ENCODE measurements at regions not wholly inside any gene's neighbourhood (a gene's known extent, or its start where the extent isn't known, plus 50 kb on each side); places are given as distances from the start of the nearest gene placed in this dataset.

GRCh38 chrX:139106069-139106468 lies 394.6 kb upstream of the FGF13 start:
- TF ChIP-seq, protein P1, sequence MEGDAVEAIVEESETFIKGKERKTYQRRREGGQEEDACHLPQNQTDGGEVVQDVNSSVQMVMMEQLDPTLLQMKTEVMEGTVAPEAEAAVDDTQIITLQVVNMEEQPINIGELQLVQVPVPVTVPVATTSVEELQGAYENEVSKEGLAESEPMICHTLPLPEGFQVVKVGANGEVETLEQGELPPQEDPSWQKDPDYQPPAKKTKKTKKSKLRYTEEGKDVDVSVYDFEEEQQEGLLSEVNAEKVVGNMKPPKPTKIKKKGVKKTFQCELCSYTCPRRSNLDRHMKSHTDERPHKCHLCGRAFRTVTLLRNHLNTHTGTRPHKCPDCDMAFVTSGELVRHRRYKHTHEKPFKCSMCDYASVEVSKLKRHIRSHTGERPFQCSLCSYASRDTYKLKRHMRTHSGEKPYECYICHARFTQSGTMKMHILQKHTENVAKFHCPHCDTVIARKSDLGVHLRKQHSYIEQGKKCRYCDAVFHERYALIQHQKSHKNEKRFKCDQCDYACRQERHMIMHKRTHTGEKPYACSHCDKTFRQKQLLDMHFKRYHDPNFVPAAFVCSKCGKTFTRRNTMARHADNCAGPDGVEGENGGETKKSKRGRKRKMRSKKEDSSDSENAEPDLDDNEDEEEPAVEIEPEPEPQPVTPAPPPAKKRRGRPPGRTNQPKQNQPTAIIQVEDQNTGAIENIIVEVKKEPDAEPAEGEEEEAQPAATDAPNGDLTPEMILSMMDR (IDR thresholded peaks at IDR 0.05) = no peak
- no peak for TF ChIP-seq POLR2A (IDR thresholded peaks at IDR 0.05)

Measured in transverse colon (tissue), 3 donors.